ENCODE measurements at regions not wholly inside any gene's neighbourhood (a gene's known extent, or its start where the extent isn't known, plus 50 kb on each side); places are given as distances from the start of the nearest gene placed in this dataset.
"Not testable (repeated sequence)": the region's sequence is repeated elsewhere in the genome, so short reads cannot be mapped to it uniquely, and the experiment has no call there.

DNA sequence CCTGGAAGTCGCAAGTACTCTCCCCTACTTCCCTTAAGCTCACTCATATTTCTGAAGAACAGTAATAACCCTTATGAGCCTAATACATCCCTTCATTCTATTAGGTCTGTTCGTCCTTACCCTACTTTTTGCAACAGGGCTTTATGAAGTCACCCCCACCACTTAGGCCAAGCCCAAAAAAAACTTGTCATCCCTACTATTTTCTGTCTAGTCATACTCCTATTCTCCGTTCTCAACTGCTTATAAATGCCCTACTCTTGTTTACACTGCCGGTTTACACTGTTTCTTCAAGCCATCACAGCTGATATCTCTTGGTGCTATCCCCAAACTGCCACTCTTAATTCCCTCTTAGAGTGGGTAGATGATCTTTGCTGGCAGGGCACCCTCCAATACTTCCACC is 458.2 kb upstream of the GRM7 start:
- TF ChIP-seq, protein P1, sequence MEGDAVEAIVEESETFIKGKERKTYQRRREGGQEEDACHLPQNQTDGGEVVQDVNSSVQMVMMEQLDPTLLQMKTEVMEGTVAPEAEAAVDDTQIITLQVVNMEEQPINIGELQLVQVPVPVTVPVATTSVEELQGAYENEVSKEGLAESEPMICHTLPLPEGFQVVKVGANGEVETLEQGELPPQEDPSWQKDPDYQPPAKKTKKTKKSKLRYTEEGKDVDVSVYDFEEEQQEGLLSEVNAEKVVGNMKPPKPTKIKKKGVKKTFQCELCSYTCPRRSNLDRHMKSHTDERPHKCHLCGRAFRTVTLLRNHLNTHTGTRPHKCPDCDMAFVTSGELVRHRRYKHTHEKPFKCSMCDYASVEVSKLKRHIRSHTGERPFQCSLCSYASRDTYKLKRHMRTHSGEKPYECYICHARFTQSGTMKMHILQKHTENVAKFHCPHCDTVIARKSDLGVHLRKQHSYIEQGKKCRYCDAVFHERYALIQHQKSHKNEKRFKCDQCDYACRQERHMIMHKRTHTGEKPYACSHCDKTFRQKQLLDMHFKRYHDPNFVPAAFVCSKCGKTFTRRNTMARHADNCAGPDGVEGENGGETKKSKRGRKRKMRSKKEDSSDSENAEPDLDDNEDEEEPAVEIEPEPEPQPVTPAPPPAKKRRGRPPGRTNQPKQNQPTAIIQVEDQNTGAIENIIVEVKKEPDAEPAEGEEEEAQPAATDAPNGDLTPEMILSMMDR (IDR thresholded peaks at IDR 0.05), result not testable (repeated sequence)
- TF ChIP-seq POLR2A (IDR thresholded peaks at IDR 0.05), result not testable (repeated sequence)
